HFFc6 (cell line): ENCODE measurements at regions not wholly inside any gene's neighbourhood (a gene's known extent, or its start where the extent isn't known, plus 50 kb on each side); places are given as distances from the start of the nearest gene placed in this dataset.

ENCODE experiments used
- DNase-seq: peaks from one replicate; pipeline ENCODE4 v3.0.0-alpha.2; 2018
- H3K27ac Mint-ChIP-seq: 2 replicates; pipeline ENCODE4 v1.8.0; 2020; ENCODE audit warnings: mild to moderate bottlenecking, mixed read lengths
- H3K27me3 Mint-ChIP-seq: 2 replicates; pipeline ENCODE4 v1.8.0; 2021; ENCODE audit warnings: mild to moderate bottlenecking, moderate library complexity, mixed read lengths; ENCODE audit not compliant: insufficient read depth
- H3K36me3 Mint-ChIP-seq: 2 replicates; pipeline ENCODE4 v1.8.0; 2021; ENCODE audit warnings: low read depth, mixed read lengths
- H3K4me1 Mint-ChIP-seq: 2 replicates; pipeline ENCODE4 v1.8.0; 2020; ENCODE audit warnings: low read depth, mixed read lengths
- H3K4me3 Mint-ChIP-seq: 2 replicates; pipeline ENCODE4 v1.8.0; 2020; ENCODE audit warnings: mild to moderate bottlenecking, moderate library complexity, mixed read lengths
- H3K9me3 Mint-ChIP-seq: 2 replicates; pipeline ENCODE4 v1.8.0; 2020; ENCODE audit warnings: mild to moderate bottlenecking, mixed read lengths
- TF ChIP-seq, protein P1 (sequence below): fragments of 200-600 bp; sonication (generic); IDR thresholded peaks from 2 replicates; pipeline ENCODE4 v1.5.0; 2021; ENCODE audit warnings: antibody characterized with exemption, mild to moderate bottlenecking

GRCh38 chr5:165836046-165836445, 2330.6 kb downstream of the MAT2B start:
- H3K9me3 Mint-ChIP-seq: peaks cover 39% of the 10 kb centered on the region
- TF ChIP-seq, protein P1, sequence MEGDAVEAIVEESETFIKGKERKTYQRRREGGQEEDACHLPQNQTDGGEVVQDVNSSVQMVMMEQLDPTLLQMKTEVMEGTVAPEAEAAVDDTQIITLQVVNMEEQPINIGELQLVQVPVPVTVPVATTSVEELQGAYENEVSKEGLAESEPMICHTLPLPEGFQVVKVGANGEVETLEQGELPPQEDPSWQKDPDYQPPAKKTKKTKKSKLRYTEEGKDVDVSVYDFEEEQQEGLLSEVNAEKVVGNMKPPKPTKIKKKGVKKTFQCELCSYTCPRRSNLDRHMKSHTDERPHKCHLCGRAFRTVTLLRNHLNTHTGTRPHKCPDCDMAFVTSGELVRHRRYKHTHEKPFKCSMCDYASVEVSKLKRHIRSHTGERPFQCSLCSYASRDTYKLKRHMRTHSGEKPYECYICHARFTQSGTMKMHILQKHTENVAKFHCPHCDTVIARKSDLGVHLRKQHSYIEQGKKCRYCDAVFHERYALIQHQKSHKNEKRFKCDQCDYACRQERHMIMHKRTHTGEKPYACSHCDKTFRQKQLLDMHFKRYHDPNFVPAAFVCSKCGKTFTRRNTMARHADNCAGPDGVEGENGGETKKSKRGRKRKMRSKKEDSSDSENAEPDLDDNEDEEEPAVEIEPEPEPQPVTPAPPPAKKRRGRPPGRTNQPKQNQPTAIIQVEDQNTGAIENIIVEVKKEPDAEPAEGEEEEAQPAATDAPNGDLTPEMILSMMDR: no peak
- H3K27ac Mint-ChIP-seq: no peak overlapping the region
- H3K4me1 Mint-ChIP-seq: no peaks in the 10 kb centered on the region
- DNase-seq: no peak
- H3K27me3 Mint-ChIP-seq: no peaks in the 10 kb centered on the region
- H3K36me3 Mint-ChIP-seq: no peaks in the 10 kb centered on the region
- H3K4me3 Mint-ChIP-seq: no peak overlapping the region

DNA sequence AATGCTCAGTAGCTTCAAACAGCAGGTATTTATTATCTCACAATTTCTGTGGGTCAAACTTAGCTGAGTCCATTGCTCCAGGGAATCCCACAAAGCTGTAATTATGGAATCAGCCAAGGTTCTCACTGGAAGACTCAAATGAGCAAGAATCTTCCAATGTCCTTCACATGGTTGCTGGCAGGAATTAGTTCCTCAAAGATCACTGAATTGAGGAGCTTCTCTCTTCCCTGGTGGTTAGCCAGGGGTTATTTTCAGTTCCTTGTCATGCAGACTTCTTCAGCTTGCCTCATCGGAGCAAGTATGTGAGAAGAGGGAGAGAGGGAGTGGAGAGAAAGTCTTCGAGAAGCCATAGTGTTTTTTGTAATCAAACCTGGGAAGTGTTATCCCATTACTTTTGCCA, 2331.9 kb downstream of the MAT2B start:
- TF ChIP-seq, protein P1: no peak
- DNase-seq: no peak
- Mint-ChIP-seq H3K9me3 (peaks cover 34% of the 10 kb centered on the region), H3K4me3 (no peak overlapping the region), H3K27ac (no peak overlapping the region), H3K36me3 (no peaks in the 10 kb centered on the region), H3K27me3 (no peaks in the 10 kb centered on the region), H3K4me1 (no peaks in the 10 kb centered on the region)

GRCh38 chr5:165844571-165844970, 2339.2 kb downstream of the MAT2B start:
- Mint-ChIP-seq H3K9me3 (peaks cover 31% of the 10 kb centered on the region), H3K4me1 (no peaks in the 10 kb centered on the region), H3K4me3 (no peak overlapping the region), H3K27me3 (no peaks in the 10 kb centered on the region), H3K36me3 (no peaks in the 10 kb centered on the region), H3K27ac (no peak overlapping the region)
- TF ChIP-seq, protein P1: no peak
- no peak for DNase-seq

- no peaks in the 10 kb centered on the region for H3K27me3 Mint-ChIP-seq
- DNase-seq: no peak
- no peak overlapping the region for H3K27ac Mint-ChIP-seq
- no peaks in the 10 kb centered on the region for H3K36me3 Mint-ChIP-seq
- TF ChIP-seq, protein P1: no peak
- no peaks in the 10 kb centered on the region for H3K4me1 Mint-ChIP-seq
- H3K4me3 Mint-ChIP-seq: no peak overlapping the region
- H3K9me3 Mint-ChIP-seq: peaks cover 30% of the 10 kb centered on the region
Measured at GRCh38 chr5:165858118-165858517, 2352.7 kb downstream of the MAT2B start.

DNA sequence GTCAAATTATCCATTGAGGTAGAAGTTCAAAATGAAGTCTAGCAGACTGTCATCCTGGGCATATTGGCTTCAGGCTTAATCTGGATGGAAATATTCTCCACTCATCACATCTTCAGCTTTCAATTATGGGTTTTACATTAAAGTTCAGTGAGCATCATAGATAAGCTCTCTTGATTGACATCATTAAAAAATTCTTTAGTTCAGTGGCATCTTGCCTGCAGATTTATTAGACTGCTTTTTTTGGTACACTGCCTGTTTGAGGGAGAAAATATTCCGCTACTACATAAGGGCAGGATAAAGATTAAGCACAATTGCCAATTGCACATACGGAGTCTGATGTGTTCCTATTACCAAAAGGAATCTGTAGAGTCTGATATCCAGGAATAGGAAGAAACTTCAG, 2353.8 kb downstream of the MAT2B start:
- Mint-ChIP-seq H3K4me3 (no peak overlapping the region), H3K4me1 (no peaks in the 10 kb centered on the region)
- no peak for DNase-seq

More for the DNA sequence above, 2353.8 kb downstream of the MAT2B start:
- no peaks in the 10 kb centered on the region for H3K27me3 Mint-ChIP-seq
- H3K27ac Mint-ChIP-seq: no peak overlapping the region
- H3K36me3 Mint-ChIP-seq: no peaks in the 10 kb centered on the region
- TF ChIP-seq, protein P1: no peak
- peaks cover 30% of the 10 kb centered on the region for H3K9me3 Mint-ChIP-seq
